ENCODE measurements at regions not wholly inside any gene's neighbourhood (a gene's known extent, or its start where the extent isn't known, plus 50 kb on each side); places are given as distances from the start of the nearest gene placed in this dataset.

DNA sequence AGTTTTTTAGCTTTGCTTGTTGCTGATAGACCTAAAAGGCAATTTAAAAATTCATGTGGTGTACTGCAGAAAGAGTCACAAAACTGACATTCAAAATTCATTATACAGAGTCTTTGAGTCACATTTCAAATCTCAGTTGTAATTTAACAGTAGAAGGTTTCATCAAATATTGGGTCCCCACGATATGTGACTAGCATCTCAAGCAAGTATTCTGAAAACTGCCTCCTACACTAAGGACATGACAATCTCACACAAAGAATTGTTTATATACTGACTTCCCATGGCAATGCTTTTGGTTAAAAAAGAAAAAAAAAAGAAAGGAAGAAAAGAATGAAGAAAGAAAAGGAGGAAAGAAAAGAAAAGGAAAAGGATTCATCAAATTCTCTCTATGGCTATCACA lies 62.1 kb upstream of the CTSO start:
- Histone ChIP-seq H4K20me1 (replicated peaks; ENCODE audit: insufficient read depth) (no peaks in the 10 kb centered on the region), H3K79me2 (replicated peaks; ENCODE audit: insufficient read depth) (no peaks in the 10 kb centered on the region), H3K9me2 (ENCODE audit: insufficient read depth) (no peaks in the 10 kb centered on the region), H3K36me3 (ENCODE audit: insufficient read depth) (no peaks in the 10 kb centered on the region), H2AFZ (no peak overlapping the region), H3K27ac (ENCODE audit: low read depth) (no peak overlapping the region), H3F3A (replicated peaks; ENCODE audit: low read depth) (no peaks in the 10 kb centered on the region; the same call in 1 of the 2 replicates), H3K4me2 (no peak overlapping the region), H3K4me3 (no peak overlapping the region), H3K27me3 (ENCODE audit: insufficient read depth) (no peaks in the 10 kb centered on the region), H3K4me1 (ENCODE audit: insufficient read depth) (peaks cover 33% of the 10 kb centered on the region)
- ATAC-seq, result no peak
- H3K27me3 Mint-ChIP-seq (ENCODE audit: insufficient read depth, low read depth, poor library complexity), result no peaks in the 10 kb centered on the region
- no peak for TF ChIP-seq CREB1 (CRISPR knock-in tag; IDR thresholded peaks at IDR 0.05; ENCODE audit: low read depth)
- TF ChIP-seq JUNB (IDR thresholded peaks at IDR 0.05; ENCODE audit: unreplicated experiment), result no peak
- TF ChIP-seq, protein P1, sequence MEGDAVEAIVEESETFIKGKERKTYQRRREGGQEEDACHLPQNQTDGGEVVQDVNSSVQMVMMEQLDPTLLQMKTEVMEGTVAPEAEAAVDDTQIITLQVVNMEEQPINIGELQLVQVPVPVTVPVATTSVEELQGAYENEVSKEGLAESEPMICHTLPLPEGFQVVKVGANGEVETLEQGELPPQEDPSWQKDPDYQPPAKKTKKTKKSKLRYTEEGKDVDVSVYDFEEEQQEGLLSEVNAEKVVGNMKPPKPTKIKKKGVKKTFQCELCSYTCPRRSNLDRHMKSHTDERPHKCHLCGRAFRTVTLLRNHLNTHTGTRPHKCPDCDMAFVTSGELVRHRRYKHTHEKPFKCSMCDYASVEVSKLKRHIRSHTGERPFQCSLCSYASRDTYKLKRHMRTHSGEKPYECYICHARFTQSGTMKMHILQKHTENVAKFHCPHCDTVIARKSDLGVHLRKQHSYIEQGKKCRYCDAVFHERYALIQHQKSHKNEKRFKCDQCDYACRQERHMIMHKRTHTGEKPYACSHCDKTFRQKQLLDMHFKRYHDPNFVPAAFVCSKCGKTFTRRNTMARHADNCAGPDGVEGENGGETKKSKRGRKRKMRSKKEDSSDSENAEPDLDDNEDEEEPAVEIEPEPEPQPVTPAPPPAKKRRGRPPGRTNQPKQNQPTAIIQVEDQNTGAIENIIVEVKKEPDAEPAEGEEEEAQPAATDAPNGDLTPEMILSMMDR (conservative IDR thresholded peaks at IDR 0.05; ENCODE audit: low read depth in 2 of 2), result no peak
- no peak for TF ChIP-seq REST (IDR thresholded peaks at IDR 0.05; ENCODE audit: unreplicated experiment)
- TF ChIP-seq EZH2phosphoT487 (IDR thresholded peaks at IDR 0.05; ENCODE audit: unreplicated experiment), result no peak
- no peak for TF ChIP-seq STAT1 (IDR thresholded peaks at IDR 0.05; ENCODE audit: unreplicated experiment)
- TF ChIP-seq NANOG (IDR thresholded peaks at IDR 0.05; ENCODE audit: borderline replicate concordance), result no peak
- no peak for TF ChIP-seq POLR2AphosphoS5 (IDR thresholded peaks at IDR 0.05; ENCODE audit: low read depth)
- TF ChIP-seq ZNF114 (CRISPR knock-in tag; IDR thresholded peaks at IDR 0.05), result no peak
- TF ChIP-seq, protein P2, sequence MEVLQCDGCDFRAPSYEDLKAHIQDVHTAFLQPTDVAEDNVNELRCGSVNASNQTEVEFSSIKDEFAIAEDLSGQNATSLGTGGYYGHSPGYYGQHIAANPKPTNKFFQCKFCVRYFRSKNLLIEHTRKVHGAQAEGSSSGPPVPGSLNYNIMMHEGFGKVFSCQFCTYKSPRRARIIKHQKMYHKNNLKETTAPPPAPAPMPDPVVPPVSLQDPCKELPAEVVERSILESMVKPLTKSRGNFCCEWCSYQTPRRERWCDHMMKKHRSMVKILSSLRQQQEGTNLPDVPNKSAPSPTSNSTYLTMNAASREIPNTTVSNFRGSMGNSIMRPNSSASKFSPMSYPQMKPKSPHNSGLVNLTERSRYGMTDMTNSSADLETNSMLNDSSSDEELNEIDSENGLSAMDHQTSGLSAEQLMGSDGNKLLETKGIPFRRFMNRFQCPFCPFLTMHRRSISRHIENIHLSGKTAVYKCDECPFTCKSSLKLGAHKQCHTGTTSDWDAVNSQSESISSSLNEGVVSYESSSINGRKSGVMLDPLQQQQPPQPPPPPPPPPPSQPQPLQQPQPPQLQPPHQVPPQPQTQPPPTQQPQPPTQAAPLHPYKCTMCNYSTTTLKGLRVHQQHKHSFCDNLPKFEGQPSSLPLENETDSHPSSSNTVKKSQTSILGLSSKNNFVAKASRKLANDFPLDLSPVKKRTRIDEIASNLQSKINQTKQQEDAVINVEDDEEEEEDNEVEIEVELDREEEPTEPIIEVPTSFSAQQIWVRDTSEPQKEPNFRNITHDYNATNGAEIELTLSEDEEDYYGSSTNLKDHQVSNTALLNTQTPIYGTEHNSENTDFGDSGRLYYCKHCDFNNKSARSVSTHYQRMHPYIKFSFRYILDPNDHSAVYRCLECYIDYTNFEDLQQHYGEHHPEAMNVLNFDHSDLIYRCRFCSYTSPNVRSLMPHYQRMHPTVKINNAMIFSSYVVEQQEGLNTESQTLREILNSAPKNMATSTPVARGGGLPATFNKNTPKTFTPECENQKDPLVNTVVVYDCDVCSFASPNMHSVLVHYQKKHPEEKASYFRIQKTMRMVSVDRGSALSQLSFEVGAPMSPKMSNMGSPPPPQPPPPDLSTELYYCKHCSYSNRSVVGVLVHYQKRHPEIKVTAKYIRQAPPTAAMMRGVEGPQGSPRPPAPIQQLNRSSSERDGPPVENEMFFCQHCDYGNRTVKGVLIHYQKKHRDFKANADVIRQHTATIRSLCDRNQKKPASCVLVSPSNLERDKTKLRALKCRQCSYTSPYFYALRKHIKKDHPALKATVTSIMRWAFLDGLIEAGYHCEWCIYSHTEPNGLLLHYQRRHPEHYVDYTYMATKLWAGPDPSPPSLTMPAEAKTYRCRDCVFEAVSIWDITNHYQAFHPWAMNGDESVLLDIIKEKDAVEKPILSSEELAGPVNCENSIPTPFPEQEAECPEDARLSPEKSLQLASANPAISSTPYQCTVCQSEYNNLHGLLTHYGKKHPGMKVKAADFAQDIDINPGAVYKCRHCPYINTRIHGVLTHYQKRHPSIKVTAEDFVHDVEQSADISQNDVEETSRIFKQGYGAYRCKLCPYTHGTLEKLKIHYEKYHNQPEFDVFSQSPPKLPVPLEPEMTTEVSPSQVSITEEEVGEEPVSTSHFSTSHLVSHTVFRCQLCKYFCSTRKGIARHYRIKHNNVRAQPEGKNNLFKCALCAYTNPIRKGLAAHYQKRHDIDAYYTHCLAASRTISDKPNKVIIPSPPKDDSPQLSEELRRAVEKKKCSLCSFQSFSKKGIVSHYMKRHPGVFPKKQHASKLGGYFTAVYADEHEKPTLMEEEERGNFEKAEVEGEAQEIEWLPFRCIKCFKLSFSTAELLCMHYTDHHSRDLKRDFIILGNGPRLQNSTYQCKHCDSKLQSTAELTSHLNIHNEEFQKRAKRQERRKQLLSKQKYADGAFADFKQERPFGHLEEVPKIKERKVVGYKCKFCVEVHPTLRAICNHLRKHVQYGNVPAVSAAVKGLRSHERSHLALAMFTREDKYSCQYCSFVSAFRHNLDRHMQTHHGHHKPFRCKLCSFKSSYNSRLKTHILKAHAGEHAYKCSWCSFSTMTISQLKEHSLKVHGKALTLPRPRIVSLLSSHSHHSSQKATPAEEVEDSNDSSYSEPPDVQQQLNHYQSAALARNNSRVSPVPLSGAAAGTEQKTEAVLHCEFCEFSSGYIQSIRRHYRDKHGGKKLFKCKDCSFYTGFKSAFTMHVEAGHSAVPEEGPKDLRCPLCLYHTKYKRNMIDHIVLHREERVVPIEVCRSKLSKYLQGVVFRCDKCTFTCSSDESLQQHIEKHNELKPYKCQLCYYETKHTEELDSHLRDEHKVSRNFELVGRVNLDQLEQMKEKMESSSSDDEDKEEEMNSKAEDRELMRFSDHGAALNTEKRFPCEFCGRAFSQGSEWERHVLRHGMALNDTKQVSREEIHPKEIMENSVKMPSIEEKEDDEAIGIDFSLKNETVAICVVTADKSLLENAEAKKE (CRISPR knock-in tag; IDR thresholded peaks at IDR 0.05), result no peak
- no peak for TF ChIP-seq ZNF331 (CRISPR knock-in tag; IDR thresholded peaks at IDR 0.05; ENCODE audit: low read depth)
- no peak for TF ChIP-seq EZH2 (IDR thresholded peaks at IDR 0.05; ENCODE audit: low read depth, unreplicated experiment)
- TF ChIP-seq, protein P3, sequence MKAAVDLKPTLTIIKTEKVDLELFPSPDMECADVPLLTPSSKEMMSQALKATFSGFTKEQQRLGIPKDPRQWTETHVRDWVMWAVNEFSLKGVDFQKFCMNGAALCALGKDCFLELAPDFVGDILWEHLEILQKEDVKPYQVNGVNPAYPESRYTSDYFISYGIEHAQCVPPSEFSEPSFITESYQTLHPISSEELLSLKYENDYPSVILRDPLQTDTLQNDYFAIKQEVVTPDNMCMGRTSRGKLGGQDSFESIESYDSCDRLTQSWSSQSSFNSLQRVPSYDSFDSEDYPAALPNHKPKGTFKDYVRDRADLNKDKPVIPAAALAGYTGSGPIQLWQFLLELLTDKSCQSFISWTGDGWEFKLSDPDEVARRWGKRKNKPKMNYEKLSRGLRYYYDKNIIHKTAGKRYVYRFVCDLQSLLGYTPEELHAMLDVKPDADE (IDR thresholded peaks at IDR 0.05), result no peak
- no peak overlapping the region for H3K4me3 Mint-ChIP-seq
- H3K27ac Mint-ChIP-seq, result no peak overlapping the region
- H3K36me3 Mint-ChIP-seq (ENCODE audit: low read depth), result no peaks in the 10 kb centered on the region
- DNase-seq (ENCODE audit: low spot score), result no peak
- H3K4me1 Mint-ChIP-seq, result peaks cover 35% of the 10 kb centered on the region
- peaks cover 3% of the 10 kb centered on the region; the same call in 2 of the 3 replicates for H3K9me3 Mint-ChIP-seq

Measured in GM23338 (cell line).